Neutrophil (primary cell): ENCODE measurements at regions not wholly inside any gene's neighbourhood (a gene's known extent, or its start where the extent isn't known, plus 50 kb on each side); places are given as distances from the start of the nearest gene placed in this dataset.

Experiments used
- H3K27ac ChIP-seq: fragments of 200-600 bp; sonication (generic); 2 replicates; pipeline ENCODE4 v1.5.1; 2016; ENCODE audit warnings: mild to moderate bottlenecking, moderate library complexity
- H3K27me3 ChIP-seq: fragments of 200-600 bp; sonication (generic); 2 replicates; pipeline ENCODE4 v1.6.0; 2016; ENCODE audit warnings: mild to moderate bottlenecking
- H3K36me3 ChIP-seq: fragments of 200-600 bp; sonication (generic); 2 replicates; pipeline ENCODE4 v1.5.1; 2017
- H3K4me1 ChIP-seq, 2 experiments: fragments of 200-600 bp in 1 of 2; sonication (generic) in 1 of 2; 1 replicate in 1 of 2; 2 replicates in 1 of 2; pipeline versions ENCODE4 v1.5.1 to v1.6.1; 2013 to 2016; ENCODE audit warnings: low read depth in 1 of 2, low read length in 1 of 2, mild to moderate bottlenecking in 1 of 2, moderate library complexity in 1 of 2; ENCODE audit not compliant: control insufficient read depth in 1 of 2, insufficient read depth in 1 of 2
- H3K4me3 ChIP-seq, 2 experiments: fragments of 200-600 bp in 1 of 2; sonication (generic) in 1 of 2; 1 replicate in 1 of 2; 2 replicates in 1 of 2; pipeline ENCODE4 v1.5.1; 2013 to 2016; ENCODE audit warnings: low read depth in 1 of 2, low read length in 1 of 2, mild to moderate bottlenecking in 1 of 2, moderate library complexity in 1 of 2
- H3K9me3 ChIP-seq: fragments of 200-600 bp; sonication (generic); 2 replicates; pipeline ENCODE4 v1.5.1; 2016
- TF ChIP-seq, protein P1 (sequence below): fragments of 200-600 bp; sonication (generic); IDR thresholded peaks from 2 replicates; pipeline ENCODE4 v1.5.1; 2016; ENCODE audit warnings: antibody characterized with exemption

DNA sequence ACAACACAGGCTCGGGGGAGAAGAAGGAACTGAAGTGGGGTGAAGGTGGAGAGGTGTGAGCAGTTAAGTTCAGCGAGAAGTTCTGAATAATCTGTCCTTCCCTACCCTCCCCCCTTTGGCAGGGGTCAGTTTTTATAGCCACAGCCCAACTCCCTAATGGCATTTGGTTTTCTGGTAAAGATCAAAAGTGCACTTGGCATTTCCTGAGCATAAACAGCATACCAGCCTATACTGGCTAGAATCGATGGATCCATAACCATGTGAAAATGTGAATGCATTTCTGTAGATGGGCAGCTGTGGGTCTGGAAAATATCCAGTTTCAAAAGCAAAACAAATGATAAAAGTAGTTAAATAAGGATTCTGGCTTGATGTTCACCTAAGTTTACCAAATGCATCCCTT lies 410.9 kb downstream of the PLK2 start:
- TF ChIP-seq, protein P1, sequence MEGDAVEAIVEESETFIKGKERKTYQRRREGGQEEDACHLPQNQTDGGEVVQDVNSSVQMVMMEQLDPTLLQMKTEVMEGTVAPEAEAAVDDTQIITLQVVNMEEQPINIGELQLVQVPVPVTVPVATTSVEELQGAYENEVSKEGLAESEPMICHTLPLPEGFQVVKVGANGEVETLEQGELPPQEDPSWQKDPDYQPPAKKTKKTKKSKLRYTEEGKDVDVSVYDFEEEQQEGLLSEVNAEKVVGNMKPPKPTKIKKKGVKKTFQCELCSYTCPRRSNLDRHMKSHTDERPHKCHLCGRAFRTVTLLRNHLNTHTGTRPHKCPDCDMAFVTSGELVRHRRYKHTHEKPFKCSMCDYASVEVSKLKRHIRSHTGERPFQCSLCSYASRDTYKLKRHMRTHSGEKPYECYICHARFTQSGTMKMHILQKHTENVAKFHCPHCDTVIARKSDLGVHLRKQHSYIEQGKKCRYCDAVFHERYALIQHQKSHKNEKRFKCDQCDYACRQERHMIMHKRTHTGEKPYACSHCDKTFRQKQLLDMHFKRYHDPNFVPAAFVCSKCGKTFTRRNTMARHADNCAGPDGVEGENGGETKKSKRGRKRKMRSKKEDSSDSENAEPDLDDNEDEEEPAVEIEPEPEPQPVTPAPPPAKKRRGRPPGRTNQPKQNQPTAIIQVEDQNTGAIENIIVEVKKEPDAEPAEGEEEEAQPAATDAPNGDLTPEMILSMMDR: no peak
- H3K36me3 ChIP-seq: no peaks in the 10 kb centered on the region

DNA sequence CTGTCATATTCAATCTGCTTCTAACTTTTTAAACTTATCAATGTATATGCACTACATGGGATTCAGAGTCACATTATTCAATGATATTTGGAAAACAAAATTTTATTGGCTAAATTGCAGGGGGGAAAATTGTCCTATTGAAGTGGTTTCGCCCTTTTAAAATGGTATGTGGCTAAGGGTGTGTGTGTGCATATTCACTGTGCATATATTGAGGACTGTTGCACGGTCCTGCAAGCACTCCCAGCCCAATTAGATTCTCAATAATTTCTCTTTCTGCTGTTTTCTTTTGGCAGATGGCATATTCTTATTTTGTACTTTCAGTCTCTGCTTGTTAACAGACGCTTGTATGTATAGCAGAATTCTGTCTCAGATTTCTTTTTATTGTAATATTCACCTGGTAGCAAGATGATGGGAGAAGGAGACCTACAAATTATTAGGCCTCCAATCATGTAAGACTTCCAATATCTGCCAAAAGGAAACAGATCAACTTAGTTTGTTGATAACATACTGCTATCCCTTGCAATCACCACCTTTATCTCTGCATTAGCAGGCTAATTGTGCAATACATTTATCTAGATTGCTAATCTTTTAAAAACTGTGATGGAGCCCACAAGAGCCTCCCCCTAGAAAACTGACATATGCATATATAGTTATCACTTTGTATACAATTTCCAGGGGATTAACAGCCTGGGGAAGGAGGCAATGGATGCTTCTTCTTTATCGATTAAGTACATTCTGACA lies 411.5 kb downstream of the PLK2 start:
- no peaks in the 10 kb centered on the region for H3K27me3 ChIP-seq
- no peaks in the 10 kb centered on the region for H3K4me1 ChIP-seq
- TF ChIP-seq, protein P1: no peak
- H3K9me3 ChIP-seq: no peaks in the 10 kb centered on the region
- H3K36me3 ChIP-seq: no peaks in the 10 kb centered on the region
- no peak overlapping the region for H3K4me3 ChIP-seq
- H3K27ac ChIP-seq: no peak overlapping the region

More for the DNA sequence above, 410.9 kb downstream of the PLK2 start:
- H3K9me3 ChIP-seq: no peaks in the 10 kb centered on the region
- H3K27ac ChIP-seq: no peak overlapping the region
- H3K4me3 ChIP-seq: no peak overlapping the region
- H3K27me3 ChIP-seq: no peaks in the 10 kb centered on the region
- H3K4me1 ChIP-seq: no peaks in the 10 kb centered on the region

DNA sequence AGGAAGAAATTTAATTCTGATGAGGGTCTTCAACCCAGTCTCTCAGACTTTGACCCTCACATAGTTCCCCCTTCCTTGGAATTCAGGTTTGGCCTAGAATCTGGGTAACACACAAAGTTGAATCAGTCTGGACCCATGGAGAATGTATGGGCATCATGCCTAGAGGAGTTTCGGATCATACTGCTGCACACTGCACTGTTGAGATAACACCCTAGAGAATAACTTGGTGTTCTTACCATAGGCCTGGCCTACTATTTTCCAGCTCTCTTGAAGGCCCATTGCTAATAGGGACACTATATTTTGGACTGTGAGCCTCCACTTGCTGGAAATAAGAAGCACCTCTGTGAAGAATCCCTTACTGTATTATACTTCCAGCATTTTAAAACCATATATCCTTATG lies 413.5 kb downstream of the PLK2 start:
- H3K9me3 ChIP-seq: no peaks in the 10 kb centered on the region
- no peaks in the 10 kb centered on the region for H3K4me1 ChIP-seq
- H3K27ac ChIP-seq: no peak overlapping the region
- no peaks in the 10 kb centered on the region for H3K36me3 ChIP-seq
- no peak overlapping the region for H3K4me3 ChIP-seq
- no peaks in the 10 kb centered on the region for H3K27me3 ChIP-seq
- TF ChIP-seq, protein P1: no peak

DNA sequence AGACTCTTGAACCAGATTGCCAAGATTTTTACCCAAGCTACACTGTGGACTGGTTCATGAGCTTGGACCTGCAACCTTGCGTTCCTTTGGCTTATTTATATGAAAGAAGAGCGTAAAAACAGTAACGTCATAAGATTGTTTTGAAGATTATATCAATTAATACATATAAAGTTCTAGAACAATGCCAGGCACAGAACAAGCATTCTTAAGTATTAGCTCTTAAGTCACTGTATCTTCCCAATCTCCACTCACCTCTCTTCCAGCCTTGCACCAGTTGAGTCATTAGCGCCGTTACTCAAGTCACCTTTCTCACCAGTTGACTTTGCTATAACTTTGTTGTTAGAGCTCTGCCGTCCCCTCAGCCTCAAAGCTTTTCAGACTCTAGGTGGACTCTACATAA lies 415.7 kb downstream of the PLK2 start:
- TF ChIP-seq, protein P1: no peak
- H3K27ac ChIP-seq: no peak overlapping the region
- H3K27me3 ChIP-seq: no peaks in the 10 kb centered on the region
- no peaks in the 10 kb centered on the region for H3K9me3 ChIP-seq
- no peaks in the 10 kb centered on the region for H3K4me1 ChIP-seq
- no peaks in the 10 kb centered on the region for H3K36me3 ChIP-seq
- H3K4me3 ChIP-seq: no peak overlapping the region

DNA sequence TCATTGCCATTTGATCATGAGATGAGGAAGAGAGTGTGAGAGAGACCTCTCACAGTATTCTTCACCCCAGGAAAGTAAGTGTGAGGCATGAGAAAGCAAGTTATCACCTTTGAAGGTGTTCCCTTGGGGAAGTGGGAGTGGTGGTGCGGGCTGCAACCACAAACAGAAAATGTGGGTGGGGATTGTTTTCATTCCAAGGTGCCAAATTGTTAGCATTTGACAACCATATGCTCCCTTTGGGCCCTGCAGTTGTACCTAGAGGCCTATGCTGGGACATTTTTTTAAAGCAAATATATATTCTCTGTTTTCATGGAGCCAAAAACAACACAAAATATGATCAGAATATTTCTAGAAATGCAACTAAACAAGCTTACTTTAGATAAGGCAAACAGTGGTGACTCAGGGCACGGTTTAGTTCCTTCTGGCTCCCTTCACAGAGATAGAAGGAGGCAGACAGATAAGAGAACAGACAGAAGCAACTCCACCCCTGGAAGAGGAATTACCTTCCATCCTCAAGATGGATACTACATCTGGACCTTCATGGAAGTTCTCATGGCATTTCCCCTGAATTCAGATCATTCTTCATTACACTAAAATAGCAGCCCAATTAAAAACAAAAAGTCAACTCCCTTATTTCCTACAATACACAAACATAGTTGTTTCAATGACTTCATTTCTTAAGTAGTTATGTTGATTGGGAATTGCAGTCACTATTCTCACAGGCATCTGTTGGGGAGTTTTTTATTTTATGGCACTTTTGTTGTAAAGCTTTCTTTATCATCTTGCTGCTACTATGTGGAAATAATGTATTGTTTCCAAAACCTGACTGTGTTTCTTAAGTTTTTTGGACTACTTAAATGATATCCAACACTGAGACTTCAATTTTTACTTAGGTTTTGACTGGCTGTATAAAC lies 416.6 kb downstream of the PLK2 start:
- no peak overlapping the region for H3K4me3 ChIP-seq
- no peaks in the 10 kb centered on the region for H3K9me3 ChIP-seq
- H3K36me3 ChIP-seq: no peaks in the 10 kb centered on the region
- no peak overlapping the region for H3K27ac ChIP-seq
- H3K4me1 ChIP-seq: no peaks in the 10 kb centered on the region
- TF ChIP-seq, protein P1: no peak
- H3K27me3 ChIP-seq: no peaks in the 10 kb centered on the region
